HL-60 (cell line): ENCODE measurements at regions not wholly inside any gene's neighbourhood (a gene's known extent, or its start where the extent isn't known, plus 50 kb on each side); places are given as distances from the start of the nearest gene placed in this dataset.
"Not testable (repeated sequence)": the region's sequence is repeated elsewhere in the genome, so short reads cannot be mapped to it uniquely, and the experiment has no call there.

ENCODE experiments used
- CTCF ChIP-seq: IDR thresholded peaks from one replicate; pipeline ENCODE4 v1.5.1; 2011; ENCODE audit warnings: low read length, control low read depth, inconsistent platforms; ENCODE audit not compliant: insufficient read depth
- POLR2AphosphoS5 ChIP-seq: IDR thresholded peaks from 2 replicates; pipeline ENCODE4 v1.6.1; 2012; ENCODE audit warnings: low read depth
- REST ChIP-seq: IDR thresholded peaks from 2 replicates; pipeline ENCODE4 v1.6.1; 2012; ENCODE audit warnings: low read depth; ENCODE audit not compliant: insufficient replicate concordance

GRCh38 chr3:16073990-16074671, 100.3 kb upstream of the GALNT15 start:
- not testable (repeated sequence) for TF ChIP-seq CTCF, POLR2AphosphoS5, REST
